B cell (primary cell): ENCODE measurements at regions not wholly inside any gene's neighbourhood (a gene's known extent, or its start where the extent isn't known, plus 50 kb on each side); places are given as distances from the start of the nearest gene placed in this dataset.

Experiments
- ATAC-seq: fragments of 200-7000 bp; cut with Tn5 transposase; one replicate; pipeline ENCODE4 v1.10.0; 2021; ENCODE audit warnings: low read depth, mild to moderate bottlenecking, moderate number of reproducible peaks, moderate library complexity
- CTCF ChIA-PET: fragments of 350-600 bp; sonication (Branson Sonifier 250); formaldehyde crosslinking; loops from one replicate; lab custom pipeline; 2021; ENCODE audit warnings: antibody characterized with exemption, inconsistent platforms; lab: Charles Lee
- POLR2A ChIA-PET: fragments of 350-600 bp; sonication (Branson Sonifier 250); formaldehyde crosslinking; loops from one replicate; lab custom pipeline; 2021; ENCODE audit warnings: antibody characterized with exemption; lab: Charles Lee
- DNase-seq: peaks from one replicate; pipeline ENCODE4 v3.0.0; 2013
- H2AFZ ChIP-seq: 2 replicates; pipeline ENCODE4 v1.6.1; 2012; ENCODE audit warnings: mild to moderate bottlenecking, low read depth, low read length; ENCODE audit not compliant: insufficient read depth, poor library complexity, severe bottlenecking
- H3K27ac ChIP-seq, 2 donors: 1 replicate in 1 of 2; 2 replicates in 1 of 2; pipeline ENCODE4 v1.5.1; 2012 to 2013; ENCODE audit warnings: low read length in 2 of 2, mild to moderate bottlenecking in 2 of 2, moderate library complexity in 1 of 2
- H3K27me3 ChIP-seq, 4 experiments: fragments of 200-600 bp in 1 of 4; sonication (generic) in 1 of 4; replicated peaks in 1 of 4; 1 replicate in 2 of 4; 2 replicates in 2 of 4; pipeline versions ENCODE4 v1.6.1 to v1.7.0; 2013 to 2016; ENCODE audit warnings: low read length in 3 of 4, mild to moderate bottlenecking in 2 of 4, mixed read lengths in 1 of 4, moderate library complexity in 1 of 4; ENCODE audit not compliant: insufficient read depth in 4 of 4, control insufficient read depth in 3 of 4; ENCODE audit errors: control extremely low read depth in 1 of 4
- H3K36me3 ChIP-seq, 2 experiments: replicated peaks in 1 of 2; 1 replicate in 1 of 2; 2 replicates in 1 of 2; pipeline versions ENCODE4 v1.6.1 to v1.7.1; 2013; ENCODE audit warnings: low read length in 1 of 2; ENCODE audit not compliant: insufficient read depth in 2 of 2, control insufficient read depth in 1 of 2; ENCODE audit errors: control extremely low read depth in 1 of 2, extremely low read depth in 1 of 2
- H3K4me1 ChIP-seq, 2 donors: fragments of 200-600 bp in 1 of 2; sonication (generic) in 1 of 2; 1 replicate in 1 of 2; 2 replicates in 1 of 2; pipeline versions ENCODE4 v1.5.1 to v1.6.1; 2013 to 2017; ENCODE audit warnings: low read length in 2 of 2; ENCODE audit not compliant: control insufficient read depth in 2 of 2, insufficient read depth in 2 of 2
- H3K4me2 ChIP-seq: replicated peaks from 2 replicates; pipeline ENCODE3; 2012; ENCODE audit warnings: mild to moderate bottlenecking, low read depth, low read length; ENCODE audit not compliant: poor library complexity, severe bottlenecking
- H3K4me3 ChIP-seq, 5 experiments: fragments of 200-600 bp in 1 of 5; sonication (generic) in 1 of 5; 1 replicate in 3 of 5; 2 replicates in 2 of 5; pipeline versions ENCODE4 v1.5.1 to v1.7.0; 2011 to 2016; ENCODE audit warnings: low read length in 4 of 5, mild to moderate bottlenecking in 4 of 5, low read depth in 2 of 5, control low read depth in 1 of 5, moderate library complexity in 1 of 5; ENCODE audit not compliant: insufficient read depth in 1 of 5; ENCODE audit errors: control extremely low read depth in 1 of 5, extremely low read depth in 1 of 5
- H3K79me2 ChIP-seq: fragments of 200-600 bp; sonication (generic); one replicate; pipeline ENCODE4 v1.6.0; 2016; ENCODE audit warnings: low read length; ENCODE audit not compliant: control insufficient read depth, insufficient read depth
- H3K9ac ChIP-seq: fragments of 200-600 bp; sonication (generic); 2 replicates; pipeline ENCODE4 v1.6.1; 2017; ENCODE audit warnings: mild to moderate bottlenecking, low read length, moderate library complexity
- H3K9me3 ChIP-seq, 3 donors: one replicate each; pipeline versions ENCODE4 v1.6.1 to v1.7.1; 2013; ENCODE audit warnings: low read length in 2 of 3; ENCODE audit not compliant: control insufficient read depth in 2 of 3, insufficient read depth in 1 of 3; ENCODE audit errors: control extremely low read depth in 1 of 3
- H4K20me1 ChIP-seq: 2 replicates; pipeline ENCODE4 v1.6.0; 2012; ENCODE audit warnings: mild to moderate bottlenecking, low read length; ENCODE audit not compliant: insufficient read depth, control insufficient read depth, poor library complexity, severe bottlenecking
- H3K27ac Mint-ChIP-seq: one replicate; pipeline ENCODE4 v1.8.0; 2021; ENCODE audit warnings: mixed read lengths
- H3K27me3 Mint-ChIP-seq: one replicate; pipeline ENCODE4 v1.8.0; 2021; ENCODE audit warnings: mixed read lengths
- H3K4me1 Mint-ChIP-seq: one replicate; pipeline ENCODE4 v1.8.0; 2021; ENCODE audit warnings: mixed read lengths
- H3K4me3 Mint-ChIP-seq: one replicate; pipeline ENCODE4 v1.8.0; 2021; ENCODE audit warnings: mixed read lengths
- H3K9me3 Mint-ChIP-seq: one replicate; pipeline ENCODE4 v1.8.0; 2022; ENCODE audit warnings: mixed read lengths; ENCODE audit not compliant: insufficient read depth
- EZH2 ChIP-seq: IDR thresholded peaks from 2 replicates; pipeline ENCODE4 v1.6.1; 2012; ENCODE audit warnings: borderline replicate concordance, low read depth, mild to moderate bottlenecking, moderate library complexity, low read length; ENCODE audit not compliant: insufficient read depth, poor library complexity, severe bottlenecking
- WGBS: methylation state at CpG from one replicate; pipeline ENCODE4 v1.1.5; 2013; ENCODE audit warnings: missing lambda C conversion rate; ENCODE audit not compliant: insufficient coverage; 5-methylcytosine and 5-hydroxymethylcytosine counted together
- intact Hi-C: fragments of 100-400 bp; cut with micrococcal nuclease; formaldehyde crosslinking; loops from one replicate; pipeline ENCODE4 v1.10.0; 2022
- TF ChIP-seq, protein P1 (sequence below): fragments of 200-600 bp; IDR thresholded peaks from one replicate; pipeline ENCODE4 v1.8.0; 2022; ENCODE audit warnings: antibody characterized with exemption, mild to moderate bottlenecking

GRCh38 chr5:50300878-50301277 is 140.2 kb downstream of the EMB start:
- intact Hi-C loops = no loop called here
- H3K36me3 ChIP-seq = no peaks in the 10 kb centered on the region
- no peak overlapping the region for H3K27ac ChIP-seq
- CTCF ChIA-PET = no interaction called here
- DNase-seq = no peak
- POLR2A ChIA-PET = no interaction called here
- no peak overlapping the region for H3K4me3 ChIP-seq
- no peak overlapping the region for H3K27ac Mint-ChIP-seq
- no peak overlapping the region for H3K4me3 Mint-ChIP-seq
- no peak overlapping the region for H2AFZ ChIP-seq
- peaks cover 0 to 3% of the 10 kb centered on the region in 2 donors for H3K4me1 ChIP-seq
- H3K27me3 ChIP-seq = no peaks in the 10 kb centered on the region
- no peaks in the 10 kb centered on the region for H3K79me2 ChIP-seq
- WGBS = no CpG with 5 or more reads among the region's 1 CpG
- H3K9ac ChIP-seq = no peak overlapping the region
- H3K9me3 ChIP-seq = peaks cover 0 to 4% (median 0%) of the 10 kb centered on the region in 3 donors
- H3K4me2 ChIP-seq = no peak overlapping the region
- no peak for TF ChIP-seq EZH2
- TF ChIP-seq, protein P1, sequence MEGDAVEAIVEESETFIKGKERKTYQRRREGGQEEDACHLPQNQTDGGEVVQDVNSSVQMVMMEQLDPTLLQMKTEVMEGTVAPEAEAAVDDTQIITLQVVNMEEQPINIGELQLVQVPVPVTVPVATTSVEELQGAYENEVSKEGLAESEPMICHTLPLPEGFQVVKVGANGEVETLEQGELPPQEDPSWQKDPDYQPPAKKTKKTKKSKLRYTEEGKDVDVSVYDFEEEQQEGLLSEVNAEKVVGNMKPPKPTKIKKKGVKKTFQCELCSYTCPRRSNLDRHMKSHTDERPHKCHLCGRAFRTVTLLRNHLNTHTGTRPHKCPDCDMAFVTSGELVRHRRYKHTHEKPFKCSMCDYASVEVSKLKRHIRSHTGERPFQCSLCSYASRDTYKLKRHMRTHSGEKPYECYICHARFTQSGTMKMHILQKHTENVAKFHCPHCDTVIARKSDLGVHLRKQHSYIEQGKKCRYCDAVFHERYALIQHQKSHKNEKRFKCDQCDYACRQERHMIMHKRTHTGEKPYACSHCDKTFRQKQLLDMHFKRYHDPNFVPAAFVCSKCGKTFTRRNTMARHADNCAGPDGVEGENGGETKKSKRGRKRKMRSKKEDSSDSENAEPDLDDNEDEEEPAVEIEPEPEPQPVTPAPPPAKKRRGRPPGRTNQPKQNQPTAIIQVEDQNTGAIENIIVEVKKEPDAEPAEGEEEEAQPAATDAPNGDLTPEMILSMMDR = no peak
- no peaks in the 10 kb centered on the region for H3K27me3 Mint-ChIP-seq
- no peaks in the 10 kb centered on the region for H4K20me1 ChIP-seq
- ATAC-seq = no peak
- peaks cover 7% of the 10 kb centered on the region for H3K4me1 Mint-ChIP-seq
- peaks cover 6% of the 10 kb centered on the region for H3K9me3 Mint-ChIP-seq

DNA sequence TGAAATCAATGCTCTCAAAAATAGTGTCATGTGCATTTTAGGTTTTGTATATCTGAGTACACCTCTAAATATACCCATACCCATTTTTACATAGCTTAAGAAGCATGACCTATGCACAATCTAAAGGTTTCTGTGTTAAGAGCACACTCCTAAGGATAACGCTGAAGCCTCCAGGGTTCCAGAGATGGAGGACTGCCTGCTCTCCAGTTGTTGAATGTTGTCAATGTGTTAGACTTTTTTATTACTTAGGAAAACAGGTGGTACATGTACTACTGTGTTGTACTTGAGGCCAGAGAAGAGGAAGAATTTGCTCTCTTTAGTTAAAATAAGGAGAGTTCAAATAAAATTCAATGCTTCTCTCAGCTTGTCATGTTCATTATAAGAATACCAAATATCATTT is 141.2 kb downstream of the EMB start:
- H3K4me1 Mint-ChIP-seq = no peaks in the 10 kb centered on the region
- H3K27ac Mint-ChIP-seq = no peak overlapping the region
- H2AFZ ChIP-seq = no peak overlapping the region
- CTCF ChIA-PET = no interaction called here
- no peak overlapping the region for H3K9ac ChIP-seq
- H3K4me3 ChIP-seq = no peak overlapping the region
- ATAC-seq (no peak), DNase-seq (no peak)
- peaks cover 3% of the 10 kb centered on the region for H3K27me3 Mint-ChIP-seq
- H3K27me3 ChIP-seq = no peaks in the 10 kb centered on the region
- H3K79me2 ChIP-seq = no peaks in the 10 kb centered on the region
- WGBS = 82% methylated on average over 1 of the region's 1 CpG
- H3K4me2 ChIP-seq = no peak overlapping the region
- TF ChIP-seq, protein P1 = no peak
- TF ChIP-seq EZH2 = no peak
- no peaks in the 10 kb centered on the region for H3K36me3 ChIP-seq
- H3K9me3 Mint-ChIP-seq = peaks cover 6% of the 10 kb centered on the region
- POLR2A ChIA-PET = no interaction called here
- intact Hi-C loops = no loop called here
- H3K4me1 ChIP-seq = no peaks in the 10 kb centered on the region
- peaks cover 0 to 4% (median 0%) of the 10 kb centered on the region in 3 donors for H3K9me3 ChIP-seq
- H4K20me1 ChIP-seq = no peaks in the 10 kb centered on the region
- H3K27ac ChIP-seq = no peak overlapping the region
- H3K4me3 Mint-ChIP-seq = no peak overlapping the region
